H9 (cell line): ENCODE measurements at regions not wholly inside any gene's neighbourhood (a gene's known extent, or its start where the extent isn't known, plus 50 kb on each side); places are given as distances from the start of the nearest gene placed in this dataset.

Experiments
- DNase-seq: peaks from one replicate; pipeline ENCODE4 v3.0.0-alpha.2; 2017
- H2AFZ ChIP-seq: one replicate; pipeline ENCODE4 v1.6.1; 2013; ENCODE audit warnings: mild to moderate bottlenecking, low read length, control low read depth, moderate library complexity
- H2AK5ac ChIP-seq: 2 replicates; pipeline ENCODE4 v1.6.1; 2013; ENCODE audit warnings: low read length, control low read depth, mixed read lengths; ENCODE audit not compliant: insufficient read length
- H2BK120ac ChIP-seq: one replicate; pipeline ENCODE4 v1.6.1; 2013; ENCODE audit warnings: low read depth, mild to moderate bottlenecking, low read length, control low read depth, inconsistent platforms; ENCODE audit not compliant: poor library complexity, severe bottlenecking
- H2BK12ac ChIP-seq: 2 replicates; pipeline ENCODE4 v1.6.1; 2013; ENCODE audit warnings: low read length, control low read depth, mixed read lengths, low read depth; ENCODE audit not compliant: insufficient read length
- H2BK15ac ChIP-seq: 2 replicates; pipeline ENCODE4 v1.6.1; 2013; ENCODE audit warnings: low read depth, low read length, control low read depth
- H2BK20ac ChIP-seq: one replicate; pipeline ENCODE4 v1.6.1; 2013; ENCODE audit warnings: low read depth, mild to moderate bottlenecking, low read length, control low read depth, inconsistent platforms; ENCODE audit not compliant: poor library complexity, severe bottlenecking
- H2BK5ac ChIP-seq: 2 replicates; pipeline ENCODE4 v1.6.1; 2013; ENCODE audit warnings: low read length, control low read depth, mixed read lengths; ENCODE audit not compliant: insufficient read length
- H3K14ac ChIP-seq: 2 replicates; pipeline ENCODE4 v1.6.1; 2013; ENCODE audit warnings: low read length, control low read depth; ENCODE audit not compliant: insufficient read depth
- H3K18ac ChIP-seq: 2 replicates; pipeline ENCODE4 v1.6.1; 2013; ENCODE audit warnings: low read depth, mild to moderate bottlenecking, mixed read lengths, low read length, control low read depth; ENCODE audit not compliant: insufficient read length
- H3K23ac ChIP-seq: 2 replicates; pipeline ENCODE4 v1.6.1; 2013; ENCODE audit warnings: low read length, control low read depth, mixed read lengths, low read depth; ENCODE audit not compliant: insufficient read length
- H3K23me2 ChIP-seq: 2 replicates; pipeline ENCODE4 v1.6.1; 2013; ENCODE audit warnings: low read depth, mild to moderate bottlenecking, mixed read lengths, low read length, control low read depth; ENCODE audit not compliant: insufficient read length, poor library complexity, severe bottlenecking
- H3K27ac ChIP-seq: 2 replicates; pipeline ENCODE4 v1.5.1; 2013; ENCODE audit warnings: low read length, control low read depth, mixed read lengths, low read depth; ENCODE audit not compliant: insufficient read length
- H3K27me3 ChIP-seq: 2 replicates; pipeline ENCODE4 v1.6.1; 2013; ENCODE audit warnings: low read length, control low read depth, inconsistent platforms; ENCODE audit not compliant: insufficient read depth
- H3K4ac ChIP-seq: 2 replicates; pipeline ENCODE4 v1.6.1; 2013; ENCODE audit warnings: low read depth, mild to moderate bottlenecking, control low read depth, inconsistent platforms, low read length, moderate library complexity
- H3K4me1 ChIP-seq: 2 replicates; pipeline ENCODE4 v1.6.1; 2013; ENCODE audit warnings: low read length, control low read depth, inconsistent platforms; ENCODE audit not compliant: insufficient read depth
- H3K4me2 ChIP-seq: 2 replicates; pipeline ENCODE4 v1.6.1; 2013; ENCODE audit warnings: low read length, control low read depth, mixed read lengths; ENCODE audit not compliant: insufficient read length, insufficient read depth
- H3K56ac ChIP-seq: 2 replicates; pipeline ENCODE4 v1.6.1; 2013; ENCODE audit warnings: low read depth, mild to moderate bottlenecking, mixed read lengths, low read length, control low read depth; ENCODE audit not compliant: insufficient read length
- H3K79me1 ChIP-seq: 2 replicates; pipeline ENCODE4 v1.6.1; 2013; ENCODE audit warnings: low read depth, mild to moderate bottlenecking, moderate library complexity, low read length, control low read depth, inconsistent platforms; ENCODE audit not compliant: insufficient read depth, poor library complexity, severe bottlenecking
- H3K79me2 ChIP-seq: 2 replicates; pipeline ENCODE4 v1.6.1; 2013; ENCODE audit warnings: low read length, control low read depth, inconsistent platforms; ENCODE audit not compliant: insufficient read depth
- H3K9ac ChIP-seq: 2 replicates; pipeline ENCODE4 v1.6.1; 2013; ENCODE audit warnings: low read length, control low read depth, mixed read lengths; ENCODE audit not compliant: insufficient read length; ENCODE audit errors: extremely low read depth
- H3K9me3 ChIP-seq: one replicate; pipeline ENCODE4 v1.6.1; 2013; ENCODE audit warnings: low read depth, low read length, inconsistent platforms; ENCODE audit not compliant: control insufficient read depth
- H3T11ph ChIP-seq: one replicate; pipeline ENCODE4 v1.6.1; 2013; ENCODE audit warnings: mild to moderate bottlenecking, low read length, control low read depth, inconsistent platforms
- H4K20me1 ChIP-seq: one replicate; pipeline ENCODE4 v1.6.1; 2013; ENCODE audit not compliant: control insufficient read depth, insufficient read length, insufficient read depth
- H4K5ac ChIP-seq: 2 replicates; pipeline ENCODE4 v1.6.1; 2013; ENCODE audit warnings: low read depth, mild to moderate bottlenecking, mixed read lengths, low read length, control low read depth; ENCODE audit not compliant: insufficient read length
- H4K8ac ChIP-seq: replicated peaks from 2 replicates; pipeline ENCODE4 v1.6.1; 2013; ENCODE audit warnings: low read length, control low read depth, mixed read lengths, low read depth; ENCODE audit not compliant: insufficient read length
- H4K91ac ChIP-seq: 2 replicates; pipeline ENCODE4 v1.6.1; 2013; ENCODE audit warnings: low read depth, mild to moderate bottlenecking, moderate library complexity, mixed read lengths, low read length, control low read depth; ENCODE audit not compliant: insufficient read length
- H3K27ac Mint-ChIP-seq, 3 experiments: 2 replicates in 2 of 3; 3 replicates in 1 of 3; pipeline ENCODE4 v1.8.0; 2020 to 2021; ENCODE audit warnings: mixed read lengths in 3 of 3, mild to moderate bottlenecking in 1 of 3, moderate library complexity in 1 of 3
- H3K27me3 Mint-ChIP-seq: 2 replicates; pipeline ENCODE4 v1.8.0; 2021; ENCODE audit warnings: low read depth, mild to moderate bottlenecking, moderate library complexity, mixed read lengths
- H3K36me3 Mint-ChIP-seq, 3 experiments: 2 replicates in 2 of 3; 3 replicates in 1 of 3; pipeline ENCODE4 v1.8.0; 2020 to 2021; ENCODE audit warnings: low read depth in 3 of 3, mixed read lengths in 3 of 3; ENCODE audit not compliant: insufficient read depth in 1 of 3
- H3K4me1 Mint-ChIP-seq, 2 experiments: 2 replicates each; pipeline ENCODE4 v1.8.0; 2020; ENCODE audit warnings: mixed read lengths in 2 of 2
- H3K4me3 Mint-ChIP-seq, 2 experiments: 2 replicates in 1 of 2; 3 replicates in 1 of 2; pipeline ENCODE4 v1.8.0; 2020 to 2021; ENCODE audit warnings: mild to moderate bottlenecking in 2 of 2, mixed read lengths in 2 of 2, moderate library complexity in 1 of 2
- H3K9me3 Mint-ChIP-seq, 2 experiments: 2 replicates in 1 of 2; 3 replicates in 1 of 2; pipeline ENCODE4 v1.8.0; 2020; ENCODE audit warnings: mild to moderate bottlenecking in 2 of 2, mixed read lengths in 2 of 2, moderate library complexity in 1 of 2
- CTCF ChIP-seq: fragments of 200-600 bp; sonication (generic); conservative IDR thresholded peaks from 3 replicates; pipeline ENCODE4 v1.8.0; 2021; ENCODE audit warnings: antibody characterized with exemption, mild to moderate bottlenecking
- WGBS: extraction: QIAGEN DNeasy Blood & Tissue Kit; methylation state at CpG from one replicate; pipeline ENCODE4 v1.1.7; 2013; ENCODE audit warnings: missing lambda C conversion rate, low lambda C conversion rate, mixed read lengths; ENCODE audit not compliant: insufficient read length; ENCODE audit errors: extremely low coverage; 5-methylcytosine and 5-hydroxymethylcytosine counted together

- Histone ChIP-seq H2BK5ac (no peak overlapping the region), H3K4ac (no peak overlapping the region), H3K79me2 (no peaks in the 10 kb centered on the region), H3K79me1 (no peaks in the 10 kb centered on the region), H3K4me1 (no peaks in the 10 kb centered on the region), H4K91ac (no peak overlapping the region), H2BK120ac (no peak overlapping the region), H3K4me2 (no peak overlapping the region), H4K20me1 (no peaks in the 10 kb centered on the region), H2AFZ (no peak overlapping the region), H3K23ac (no peak overlapping the region), H3K23me2 (no peaks in the 10 kb centered on the region), H2BK15ac (no peak overlapping the region), H3K27me3 (no peaks in the 10 kb centered on the region), H3K18ac (no peak overlapping the region), H3K27ac (no peak overlapping the region), H2AK5ac (no peak overlapping the region), H3K9me3 (no peaks in the 10 kb centered on the region), H3K9ac (no peak overlapping the region), H4K8ac (no peak overlapping the region), H3K56ac (no peak overlapping the region), H2BK12ac (no peak overlapping the region), H3K14ac (no peak overlapping the region), H2BK20ac (no peak overlapping the region), H4K5ac (no peak overlapping the region), H3T11ph (no peak overlapping the region)
- Mint-ChIP-seq H3K4me1 (peaks cover 0 to 2% of the 10 kb centered on the region in 2 experiments; a peak in 1 of 4 replicates), H3K4me3 (no peak overlapping the region), H3K27ac (no peak overlapping the region), H3K9me3 (no peaks in the 10 kb centered on the region), H3K27me3 (no peaks in the 10 kb centered on the region), H3K36me3 (no peaks in the 10 kb centered on the region)
- no CpG with 5 or more reads among the region's 1 CpG for WGBS
- no peak for TF ChIP-seq CTCF
- DNase-seq: no peak
Measured at GRCh38 chr12:74644681-74645080, 107.0 kb downstream of the ATXN7L3B start.
